Mucosa of descending colon (tissue), 3 donors: ENCODE measurements at regions not wholly inside any gene's neighbourhood (a gene's known extent, or its start where the extent isn't known, plus 50 kb on each side); places are given as distances from the start of the nearest gene placed in this dataset.
"Not testable (repeated sequence)": the region's sequence is repeated elsewhere in the genome, so short reads cannot be mapped to it uniquely, and the experiment has no call there.

Source experiments
- ATAC-seq: fragments of 200-7000 bp; cut with Tn5 transposase; one replicate; pipeline ENCODE4 v1.9.1; 2020; ENCODE audit warnings: mild to moderate bottlenecking, moderate library complexity
- DNase-seq, 3 donors: peaks; one replicate each; pipeline ENCODE4 v3.0.0-alpha.2; 2020
- H3K36me3 ChIP-seq: fragments of 200-600 bp; one replicate; pipeline ENCODE4 v1.8.0; 2021; ENCODE audit warnings: low read depth, mild to moderate bottlenecking
- H3K4me1 ChIP-seq: fragments of 200-600 bp; one replicate; pipeline ENCODE4 v1.8.0; 2021; ENCODE audit warnings: low read depth, mild to moderate bottlenecking
- H3K4me3 ChIP-seq: fragments of 200-600 bp; one replicate; pipeline ENCODE4 v1.8.0; 2021; ENCODE audit warnings: mild to moderate bottlenecking
- H3K9me3 ChIP-seq: fragments of 200-600 bp; one replicate; pipeline ENCODE4 v1.8.0; 2021; ENCODE audit warnings: mild to moderate bottlenecking
- CTCF ChIP-seq: fragments of 200-600 bp; IDR thresholded peaks from one replicate; pipeline ENCODE4 v1.8.0; 2022; ENCODE audit warnings: antibody characterized with exemption, mild to moderate bottlenecking
- intact Hi-C, 2 donors: fragments of 100-400 bp; cut with DNase I in 1 of 2; cut with micrococcal nuclease in 1 of 2; formaldehyde crosslinking; loops; one replicate each; pipeline versions ENCODE4 v1.11.0 to v1.11.1; 2022; cut with DNase I, micrococcal nuclease
- donor health status: DM: no; HTN: no; CAD: no; lungs with moderate emphysema.
- donor health status: DM: no; HTN: no; CAD: no.
- donor health status: DM: no; HTN: yes; CAD: no.

DNA sequence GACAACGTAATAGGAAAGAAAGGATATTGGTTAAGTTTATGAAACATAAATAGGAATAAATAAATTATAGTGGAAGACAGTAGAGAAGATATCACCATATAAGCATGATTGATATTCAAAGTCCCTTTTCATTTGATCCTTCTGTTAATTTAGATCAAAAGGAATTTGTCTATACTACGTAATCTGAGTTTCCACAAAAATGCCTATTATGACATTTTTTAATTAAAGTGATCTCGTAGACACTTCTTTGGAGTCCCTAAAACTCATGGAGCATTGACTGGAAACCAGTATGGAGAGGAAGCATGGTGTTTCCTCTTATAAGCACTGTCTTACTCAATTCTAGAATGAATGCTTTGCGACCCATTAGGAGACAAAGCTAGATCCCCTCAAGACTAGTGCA lies 411.4 kb upstream of the SPHKAP start:
- intact Hi-C loops = no loop called here
- no peak for TF ChIP-seq CTCF
- DNase-seq (no peak), ATAC-seq (no peak)
- H3K36me3 ChIP-seq = no peaks in the 10 kb centered on the region
- no peaks in the 10 kb centered on the region for H3K9me3 ChIP-seq
- H3K4me3 ChIP-seq = no peak overlapping the region
- H3K4me1 ChIP-seq = peaks cover 3% of the 10 kb centered on the region

DNA sequence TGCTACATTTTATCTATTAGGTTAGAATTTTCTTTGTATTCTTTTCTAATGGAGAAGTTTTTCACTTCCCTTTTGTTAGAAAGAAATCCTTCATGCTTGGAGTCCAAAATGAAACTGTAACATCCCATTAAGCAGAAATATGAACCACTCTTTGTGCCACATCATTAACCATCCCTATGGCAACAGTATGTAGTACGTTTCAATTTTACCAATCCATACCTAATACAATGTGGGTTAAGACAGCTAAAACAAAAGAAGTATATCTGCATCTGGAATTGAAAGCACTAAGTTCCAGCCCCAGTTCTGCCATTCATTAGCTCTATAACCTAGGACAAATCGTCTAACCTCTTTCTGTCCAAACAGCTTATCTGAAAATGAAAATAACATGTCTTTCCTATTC lies 409.2 kb upstream of the SPHKAP start:
- DNase-seq (no peak), ATAC-seq (no peak)
- intact Hi-C loops = no loop called here
- H3K36me3 ChIP-seq = no peaks in the 10 kb centered on the region
- H3K4me1 ChIP-seq = peaks cover 3% of the 10 kb centered on the region
- no peaks in the 10 kb centered on the region for H3K9me3 ChIP-seq
- TF ChIP-seq CTCF = no peak
- H3K4me3 ChIP-seq = no peak overlapping the region

GRCh38 chr2:228589115-228589514 lies 407.6 kb upstream of the SPHKAP start:
- Histone ChIP-seq H3K4me1 (no peaks in the 10 kb centered on the region), H3K4me3 (no peak overlapping the region), H3K36me3 (no peaks in the 10 kb centered on the region), H3K9me3 (no peaks in the 10 kb centered on the region)
- no peak for TF ChIP-seq CTCF
- ATAC-seq (no peak), DNase-seq (no peak)
- intact Hi-C loops = no loop called here

DNA sequence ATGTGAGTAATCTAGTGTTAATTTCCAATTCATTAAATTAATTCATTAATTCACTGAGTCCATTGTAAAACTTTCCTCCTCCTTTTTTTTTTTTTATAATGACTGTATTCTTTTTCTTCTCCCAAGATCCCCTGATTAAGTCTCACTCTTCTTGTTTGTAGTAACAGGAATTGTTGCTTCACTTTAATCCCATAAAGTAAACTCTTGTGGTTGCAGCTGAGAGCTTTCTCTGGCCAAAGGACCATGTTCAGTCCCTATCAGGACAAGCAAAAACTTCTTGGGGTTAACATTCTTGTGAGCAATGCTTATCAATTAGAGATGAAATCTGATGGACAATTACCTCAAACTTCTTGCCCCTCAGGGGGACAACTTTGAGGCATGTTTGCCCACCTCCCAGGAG lies 400.2 kb upstream of the SPHKAP start:
- H3K36me3 ChIP-seq = no peaks in the 10 kb centered on the region
- ATAC-seq (no peak), DNase-seq (no peak)
- H3K4me1 ChIP-seq = no peaks in the 10 kb centered on the region
- intact Hi-C loops = no loop called here
- no peaks in the 10 kb centered on the region for H3K9me3 ChIP-seq
- TF ChIP-seq CTCF = no peak
- H3K4me3 ChIP-seq = no peak overlapping the region

- Histone ChIP-seq H3K4me1 (no peaks in the 10 kb centered on the region), H3K36me3 (no peaks in the 10 kb centered on the region), H3K9me3 (no peaks in the 10 kb centered on the region), H3K4me3 (no peak overlapping the region)
- DNase-seq = no peak
- TF ChIP-seq CTCF = no peak
- intact Hi-C loops = no loop called here
- no peak for ATAC-seq
These were observed 394.4 kb upstream of the SPHKAP start for GRCh38 chr2:228575897-228576296.

- H3K9me3 ChIP-seq, DNase-seq, H3K4me1 ChIP-seq, H3K4me3 ChIP-seq, ATAC-seq, H3K36me3 ChIP-seq, intact Hi-C loops: not testable (repeated sequence)
These were observed 386.8 kb upstream of the SPHKAP start for GRCh38 chr2:228568275-228568674.
